Ishikawa (cell line): ENCODE measurements at regions not wholly inside any gene's neighbourhood (a gene's known extent, or its start where the extent isn't known, plus 50 kb on each side); places are given as distances from the start of the nearest gene placed in this dataset.

Source experiments
- CEBPB ChIP-seq: IDR thresholded peaks from 2 replicates; pipeline ENCODE4 v1.6.1; 2012
- CREB1 ChIP-seq: IDR thresholded peaks from 2 replicates; pipeline ENCODE4 v1.6.1; 2012; ENCODE audit warnings: low read depth
- EGR1 ChIP-seq: IDR thresholded peaks from 2 replicates; pipeline ENCODE4 v1.6.1; 2012
- EP300 ChIP-seq: IDR thresholded peaks from 2 replicates; pipeline ENCODE4 v1.6.1; 2012; ENCODE audit warnings: borderline replicate concordance
- FOXM1 ChIP-seq: IDR thresholded peaks from 2 replicates; pipeline ENCODE4 v1.6.1; 2012; ENCODE audit warnings: low read depth, borderline replicate concordance
- NFIC ChIP-seq: IDR thresholded peaks from 2 replicates; pipeline ENCODE4 v1.6.1; 2012
- RAD21 ChIP-seq: IDR thresholded peaks from 2 replicates; pipeline ENCODE4 v1.6.1; 2012; ENCODE audit warnings: low read depth
- TAF1 ChIP-seq: IDR thresholded peaks from 2 replicates; pipeline ENCODE4 v1.6.1; 2012; ENCODE audit warnings: low read depth, mild to moderate bottlenecking
- TCF12 ChIP-seq: IDR thresholded peaks from 2 replicates; pipeline ENCODE4 v1.6.1; 2012; ENCODE audit warnings: low read depth
- TEAD4 ChIP-seq: IDR thresholded peaks from 2 replicates; pipeline ENCODE4 v1.6.1; 2012
- YY1 ChIP-seq: IDR thresholded peaks from 2 replicates; pipeline ENCODE4 v1.6.1; 2012; ENCODE audit warnings: low read depth
- ZBTB7A ChIP-seq: IDR thresholded peaks from 2 replicates; pipeline ENCODE4 v1.6.1; 2012; ENCODE audit warnings: low read depth
- TF ChIP-seq, protein P1 (sequence below): IDR thresholded peaks from 2 replicates; pipeline ENCODE4 v1.6.1; 2012
- TF ChIP-seq, protein P2 (sequence below): IDR thresholded peaks from 2 replicates; pipeline ENCODE4 v1.6.1; 2012
- TF ChIP-seq, protein P3 (sequence below): IDR thresholded peaks from 2 replicates; pipeline ENCODE4 v1.6.1; 2012; ENCODE audit warnings: low read depth, mild to moderate bottlenecking

GRCh38 chr12:85714425-85714824, 121.8 kb downstream of the RASSF9 start:
- TF ChIP-seq EGR1 (no peak), TAF1 (no peak), CREB1 (no peak), TEAD4 (no peak), ZBTB7A (no peak), EP300 (no peak), TCF12 (no peak), CEBPB (no peak), RAD21 (no peak), YY1 (no peak), NFIC (no peak), FOXM1 (no peak)
- TF ChIP-seq, protein P1, sequence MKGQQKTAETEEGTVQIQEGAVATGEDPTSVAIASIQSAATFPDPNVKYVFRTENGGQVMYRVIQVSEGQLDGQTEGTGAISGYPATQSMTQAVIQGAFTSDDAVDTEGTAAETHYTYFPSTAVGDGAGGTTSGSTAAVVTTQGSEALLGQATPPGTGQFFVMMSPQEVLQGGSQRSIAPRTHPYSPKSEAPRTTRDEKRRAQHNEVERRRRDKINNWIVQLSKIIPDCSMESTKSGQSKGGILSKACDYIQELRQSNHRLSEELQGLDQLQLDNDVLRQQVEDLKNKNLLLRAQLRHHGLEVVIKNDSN: no peak
- TF ChIP-seq, protein P2, sequence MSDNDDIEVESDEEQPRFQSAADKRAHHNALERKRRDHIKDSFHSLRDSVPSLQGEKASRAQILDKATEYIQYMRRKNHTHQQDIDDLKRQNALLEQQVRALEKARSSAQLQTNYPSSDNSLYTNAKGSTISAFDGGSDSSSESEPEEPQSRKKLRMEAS: no peak
- TF ChIP-seq, protein P3, sequence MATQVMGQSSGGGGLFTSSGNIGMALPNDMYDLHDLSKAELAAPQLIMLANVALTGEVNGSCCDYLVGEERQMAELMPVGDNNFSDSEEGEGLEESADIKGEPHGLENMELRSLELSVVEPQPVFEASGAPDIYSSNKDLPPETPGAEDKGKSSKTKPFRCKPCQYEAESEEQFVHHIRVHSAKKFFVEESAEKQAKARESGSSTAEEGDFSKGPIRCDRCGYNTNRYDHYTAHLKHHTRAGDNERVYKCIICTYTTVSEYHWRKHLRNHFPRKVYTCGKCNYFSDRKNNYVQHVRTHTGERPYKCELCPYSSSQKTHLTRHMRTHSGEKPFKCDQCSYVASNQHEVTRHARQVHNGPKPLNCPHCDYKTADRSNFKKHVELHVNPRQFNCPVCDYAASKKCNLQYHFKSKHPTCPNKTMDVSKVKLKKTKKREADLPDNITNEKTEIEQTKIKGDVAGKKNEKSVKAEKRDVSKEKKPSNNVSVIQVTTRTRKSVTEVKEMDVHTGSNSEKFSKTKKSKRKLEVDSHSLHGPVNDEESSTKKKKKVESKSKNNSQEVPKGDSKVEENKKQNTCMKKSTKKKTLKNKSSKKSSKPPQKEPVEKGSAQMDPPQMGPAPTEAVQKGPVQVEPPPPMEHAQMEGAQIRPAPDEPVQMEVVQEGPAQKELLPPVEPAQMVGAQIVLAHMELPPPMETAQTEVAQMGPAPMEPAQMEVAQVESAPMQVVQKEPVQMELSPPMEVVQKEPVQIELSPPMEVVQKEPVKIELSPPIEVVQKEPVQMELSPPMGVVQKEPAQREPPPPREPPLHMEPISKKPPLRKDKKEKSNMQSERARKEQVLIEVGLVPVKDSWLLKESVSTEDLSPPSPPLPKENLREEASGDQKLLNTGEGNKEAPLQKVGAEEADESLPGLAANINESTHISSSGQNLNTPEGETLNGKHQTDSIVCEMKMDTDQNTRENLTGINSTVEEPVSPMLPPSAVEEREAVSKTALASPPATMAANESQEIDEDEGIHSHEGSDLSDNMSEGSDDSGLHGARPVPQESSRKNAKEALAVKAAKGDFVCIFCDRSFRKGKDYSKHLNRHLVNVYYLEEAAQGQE: no peak

DNA sequence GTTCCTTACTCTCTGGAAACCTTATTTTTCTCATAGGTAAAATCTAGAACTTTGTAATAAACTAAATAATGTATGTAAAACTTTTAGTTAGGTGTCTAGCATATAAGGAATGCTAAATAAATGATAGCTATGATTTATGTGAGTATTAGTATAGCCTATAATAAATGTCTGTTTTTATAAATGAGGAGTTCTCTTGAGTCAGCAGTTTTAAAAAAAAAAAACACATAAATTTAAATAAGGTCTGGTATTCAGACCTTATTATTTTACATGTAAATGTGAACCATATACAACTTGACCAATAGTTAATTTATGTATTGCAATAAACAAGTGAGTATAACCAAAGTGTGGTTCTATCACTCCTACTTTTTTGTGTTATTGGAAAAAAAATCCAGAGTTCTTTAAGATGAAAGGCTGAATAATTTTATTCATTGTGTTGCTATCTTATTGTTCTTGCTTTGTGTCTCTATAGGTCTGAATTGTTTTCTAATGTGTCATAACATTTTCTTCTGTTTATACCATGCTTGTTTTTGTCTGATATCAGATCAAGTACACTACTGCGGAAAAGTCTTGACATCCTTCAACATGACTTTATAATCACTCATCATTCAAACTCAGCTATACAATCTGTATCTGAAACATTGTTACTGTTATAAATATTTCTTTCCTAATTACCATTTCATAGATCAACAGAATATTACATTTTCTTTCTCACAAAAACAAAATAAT, 115.7 kb downstream of the RASSF9 start:
- TF ChIP-seq TEAD4: no peak
- no peak for TF ChIP-seq FOXM1
- TF ChIP-seq EGR1: no peak
- TF ChIP-seq EP300: no peak
- TF ChIP-seq CEBPB: no peak
- TF ChIP-seq RAD21: no peak
- TF ChIP-seq, protein P1: no peak
- TF ChIP-seq, protein P2: no peak

DNA sequence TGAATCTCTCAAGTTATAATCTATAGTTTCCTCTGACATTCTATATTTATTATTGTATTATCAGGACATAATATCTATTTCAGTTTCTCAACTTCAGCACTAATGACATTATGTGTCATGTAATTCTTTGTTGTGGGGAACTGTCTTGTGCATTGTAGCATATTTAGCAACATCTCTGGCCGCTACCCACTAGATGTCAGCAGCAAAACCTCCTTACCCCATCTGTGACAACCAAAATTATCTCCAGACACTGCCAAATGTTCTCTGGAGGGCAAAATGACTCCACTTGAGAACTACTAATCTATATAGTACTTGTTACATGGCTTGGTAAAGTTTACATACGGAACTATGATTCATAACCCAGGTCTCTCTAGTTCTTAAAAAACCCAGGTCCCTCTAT, 110.2 kb downstream of the RASSF9 start:
- no peak for TF ChIP-seq TEAD4

DNA sequence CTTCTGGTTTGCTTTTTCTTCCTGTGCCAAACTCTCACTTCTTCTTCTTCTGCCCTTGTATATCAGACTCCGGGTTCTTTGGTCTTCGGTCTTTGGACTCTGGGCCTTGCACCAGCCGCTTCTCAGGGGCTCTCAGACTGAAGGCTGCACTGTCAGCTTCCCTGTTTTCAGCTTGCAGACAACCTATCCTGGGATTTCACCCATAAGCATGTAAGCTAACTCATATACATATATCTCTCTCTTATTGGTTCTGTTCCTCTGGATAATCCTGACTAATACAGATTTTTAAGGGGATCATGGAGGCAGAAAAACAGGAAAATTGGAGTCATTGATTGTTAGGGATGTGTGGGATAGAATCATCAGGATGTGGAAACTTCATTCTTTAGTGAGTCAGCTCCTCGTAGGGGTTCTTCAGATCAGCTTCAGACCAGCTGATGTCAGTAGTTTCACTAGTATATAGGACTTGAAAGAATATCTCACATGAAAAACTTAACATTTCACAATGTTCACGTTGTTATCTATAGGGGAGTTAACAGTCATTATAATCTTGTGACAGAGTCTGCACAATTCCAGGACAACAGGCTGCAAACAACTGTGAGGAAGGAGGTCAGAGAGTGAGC, 102.9 kb downstream of the RASSF9 start:
- TF ChIP-seq FOXM1: no peak
- TF ChIP-seq TEAD4: no peak
- TF ChIP-seq, protein P2: no peak
- no peak for TF ChIP-seq TCF12
- TF ChIP-seq CEBPB: no peak
- no peak for TF ChIP-seq CREB1
- TF ChIP-seq RAD21: no peak
- TF ChIP-seq YY1: no peak
- TF ChIP-seq, protein P1: no peak
- no peak for TF ChIP-seq TAF1
- TF ChIP-seq EP300: no peak

DNA sequence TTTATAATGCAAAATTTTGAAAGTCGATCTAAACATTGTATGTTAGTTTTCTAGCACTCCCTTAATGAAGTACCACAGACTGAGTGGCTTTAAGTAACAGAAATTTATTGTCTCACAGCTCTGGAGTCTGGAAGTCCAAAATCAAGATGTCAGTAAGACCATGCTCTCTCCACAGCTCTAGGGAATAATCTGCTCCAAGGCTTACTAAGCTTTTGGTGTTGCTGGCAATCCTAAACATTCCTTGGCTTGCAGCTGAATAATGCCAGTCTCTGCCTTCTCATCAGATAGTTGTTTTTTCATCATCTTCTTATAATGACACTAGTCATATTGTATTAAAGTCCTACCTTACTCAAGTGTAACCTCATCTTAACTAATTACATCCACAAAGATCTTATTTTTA, 102.2 kb downstream of the RASSF9 start:
- TF ChIP-seq RAD21 (no peak), CREB1 (no peak), TCF12 (no peak), EGR1 (no peak), YY1 (no peak), FOXM1 (no peak), CEBPB (no peak), EP300 (no peak), ZBTB7A (no peak), NFIC (no peak), TAF1 (no peak), TEAD4 (no peak)
- TF ChIP-seq, protein P2: no peak
- TF ChIP-seq, protein P3: no peak
- TF ChIP-seq, protein P1: no peak
